NOMO-1 treated with DMSO at 0.1 percent for 48 hours (cell line): ENCODE measurements at regions not wholly inside any gene's neighbourhood (a gene's known extent, or its start where the extent isn't known, plus 50 kb on each side); places are given as distances from the start of the nearest gene placed in this dataset.
"Not testable (repeated sequence)": the region's sequence is repeated elsewhere in the genome, so short reads cannot be mapped to it uniquely, and the experiment has no call there.

Experiments used
- DNase-seq: peaks from one replicate; lab custom pipeline; 2025; ENCODE audit not compliant: unreplicated experiment; lab: John Stamatoyannopoulos, UW

GRCh38 chr1:191305370-191305769, 827.7 kb upstream of the BRINP3 start:
- DNase-seq, result no peak

GRCh38 chr1:191306916-191307315, 829.3 kb upstream of the BRINP3 start:
- no peak for DNase-seq

DNA sequence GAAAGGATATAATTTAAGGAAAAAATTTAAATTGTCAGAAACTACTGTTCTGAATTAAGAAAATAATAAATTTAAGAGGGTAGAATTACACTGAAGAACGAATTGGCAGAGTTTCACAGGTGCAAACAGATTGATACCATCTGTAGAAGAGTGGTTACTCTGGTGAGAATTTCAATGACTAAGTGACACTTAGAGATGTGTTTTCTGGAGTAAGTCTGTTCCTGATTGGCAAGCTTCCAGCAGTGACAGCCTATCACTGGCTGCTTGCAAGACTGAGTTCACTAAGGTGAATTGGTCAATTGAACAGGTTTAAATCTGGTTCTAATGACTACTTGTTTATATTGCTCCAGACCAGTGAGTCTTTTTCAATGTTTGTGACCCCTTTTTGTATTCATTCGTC, 838.2 kb upstream of the RGS18 start:
- DNase-seq, result no peak

- DNase-seq, result no peak
Measured at GRCh38 chr1:191327868-191328267, 830.4 kb upstream of the RGS18 start.

DNA sequence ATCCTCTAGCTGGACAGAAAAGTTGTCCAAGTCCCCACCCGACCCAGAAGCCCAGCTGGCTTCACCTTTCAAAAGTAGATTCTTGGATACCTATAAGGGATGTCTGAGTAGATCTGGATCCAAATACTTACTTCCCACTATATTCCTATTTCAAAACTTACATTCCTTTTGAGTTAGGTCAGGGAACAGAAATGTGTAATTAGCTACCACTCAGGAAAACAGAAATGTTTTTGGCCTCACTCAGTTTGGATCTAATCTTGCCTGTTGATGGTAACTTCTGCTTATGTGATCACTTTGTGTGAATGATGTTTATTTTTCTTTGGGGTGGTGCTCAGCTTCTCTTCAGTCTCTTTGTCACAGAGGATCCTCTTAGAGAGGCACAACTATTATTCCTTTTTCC, 814.4 kb upstream of the RGS18 start:
- DNase-seq, result no peak

DNA sequence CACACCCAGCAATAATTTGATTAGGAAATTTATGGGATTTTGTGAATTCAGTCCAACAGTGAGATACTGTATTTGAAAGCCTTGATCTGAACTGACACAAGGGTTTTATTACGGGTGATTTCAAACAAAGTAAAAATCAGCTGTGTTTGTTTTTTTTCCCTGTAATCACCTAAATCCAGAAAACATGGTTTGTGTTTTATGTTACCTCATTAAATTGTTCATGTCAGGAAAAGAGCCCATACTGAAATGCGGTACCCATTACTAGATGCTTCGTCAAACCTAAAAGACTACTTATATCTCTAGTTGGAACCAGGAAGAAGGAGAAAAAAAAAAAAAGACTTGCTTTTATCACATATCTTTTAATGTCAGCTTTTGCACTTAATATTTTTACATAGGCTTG, 811.9 kb upstream of the RGS18 start:
- no peak for DNase-seq

- no peak for DNase-seq
Measured at GRCh38 chr1:191348328-191348727, 809.9 kb upstream of the RGS18 start.

GRCh38 chr1:191350938-191351337, 807.3 kb upstream of the RGS18 start:
- no peak for DNase-seq

GRCh38 chr1:191358724-191359123, 799.5 kb upstream of the RGS18 start:
- no peak for DNase-seq

DNA sequence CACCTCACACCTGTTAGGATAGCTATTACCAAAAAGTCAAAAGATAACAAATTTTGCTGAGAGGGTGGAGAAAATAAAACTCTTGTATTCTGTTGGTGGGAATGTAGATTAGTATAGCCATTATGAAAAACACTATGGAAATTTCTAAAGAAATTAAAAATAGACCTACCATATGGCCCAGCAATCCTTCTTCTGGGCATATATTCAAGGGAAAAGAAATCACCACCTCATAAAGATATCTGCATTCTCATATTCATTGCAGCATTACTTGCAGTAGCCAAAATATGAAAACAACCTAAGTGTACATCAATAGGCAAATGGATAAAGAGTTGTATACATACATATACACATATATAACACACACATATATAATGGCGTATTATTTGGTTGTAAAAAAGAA, 791.6 kb upstream of the RGS18 start:
- DNase-seq, result no peak

- DNase-seq, result no peak
Measured at GRCh38 chr1:191368891-191369654, 789.2 kb upstream of the RGS18 start.

GRCh38 chr1:191371626-191372025, 786.6 kb upstream of the RGS18 start:
- DNase-seq, result no peak

DNA sequence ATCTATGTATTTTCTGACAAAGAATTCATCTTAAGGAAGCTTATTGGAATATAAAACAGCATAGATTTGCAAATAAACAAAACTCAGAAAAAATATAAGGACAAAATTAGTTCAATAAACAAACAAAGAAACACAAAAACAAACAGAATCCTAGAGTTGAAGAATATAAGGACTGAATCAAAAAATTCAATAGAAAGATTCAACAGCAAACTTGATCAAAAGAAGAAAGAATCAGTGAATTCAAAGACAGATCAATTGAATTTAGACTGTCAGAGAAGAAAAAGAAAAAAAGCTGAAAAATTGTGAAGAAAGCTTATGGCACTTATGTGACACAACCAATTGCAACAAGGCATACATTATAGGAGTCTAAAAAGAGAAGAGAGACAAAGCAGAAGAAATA, 770.0 kb upstream of the RGS18 start:
- DNase-seq, result no peak

DNA sequence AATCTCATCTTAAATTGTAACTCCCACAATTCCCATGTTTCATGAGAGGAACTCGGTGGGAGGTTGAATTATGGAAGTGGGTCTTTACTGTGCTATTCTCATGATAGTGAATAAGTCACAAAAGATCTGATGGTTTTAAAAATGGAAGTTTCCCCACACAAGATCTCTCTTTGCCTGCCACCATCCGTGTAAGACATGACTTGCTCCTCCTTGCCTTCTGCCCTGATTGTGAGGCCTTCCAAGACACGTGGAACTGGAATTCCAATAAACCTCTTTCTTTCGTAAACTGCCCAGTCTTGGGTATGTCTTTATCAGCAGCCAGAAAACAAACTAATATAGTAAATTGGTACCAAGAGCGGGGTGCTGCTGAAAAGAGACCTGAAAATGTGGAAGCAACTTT, 761.6 kb upstream of the RGS18 start:
- no peak for DNase-seq

DNA sequence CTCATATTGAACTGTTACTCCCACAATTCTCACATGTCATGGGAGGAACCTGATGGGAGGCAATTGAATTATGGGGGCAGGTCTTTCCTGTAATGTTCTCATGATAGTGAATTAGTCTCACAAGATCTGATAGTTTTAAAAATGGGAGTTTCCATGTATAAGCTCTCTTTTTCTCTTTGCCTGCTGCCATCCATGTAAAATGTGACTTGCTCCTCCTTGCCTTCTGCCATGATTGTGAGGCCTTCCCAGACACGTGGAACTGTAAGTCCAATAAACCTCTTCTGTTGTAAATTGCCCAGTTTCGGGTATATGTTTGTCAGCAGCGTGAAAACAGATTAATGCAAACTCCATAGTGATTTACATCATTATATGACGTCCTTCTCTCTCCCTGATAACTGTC, 759.7 kb upstream of the RGS18 start:
- no peak for DNase-seq

DNA sequence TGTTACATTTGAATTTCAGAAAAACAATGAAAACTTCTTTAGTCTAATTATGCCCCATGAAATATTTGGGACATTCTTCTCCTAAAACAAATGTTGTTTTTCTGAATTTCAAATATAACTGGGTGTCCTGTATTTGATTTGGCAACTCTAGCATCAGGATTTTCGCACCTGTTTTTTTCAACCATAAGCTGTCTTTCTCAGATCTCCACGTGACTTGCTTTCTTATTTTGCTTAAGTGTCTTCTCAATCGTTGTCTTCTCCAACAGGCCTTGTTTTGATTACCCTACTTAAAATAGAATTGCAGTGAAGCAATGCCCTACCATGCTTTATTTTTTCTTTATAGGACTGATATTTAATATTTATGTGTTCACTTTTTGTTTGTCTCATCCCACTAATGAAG, 752.8 kb upstream of the RGS18 start:
- DNase-seq, result no peak

DNA sequence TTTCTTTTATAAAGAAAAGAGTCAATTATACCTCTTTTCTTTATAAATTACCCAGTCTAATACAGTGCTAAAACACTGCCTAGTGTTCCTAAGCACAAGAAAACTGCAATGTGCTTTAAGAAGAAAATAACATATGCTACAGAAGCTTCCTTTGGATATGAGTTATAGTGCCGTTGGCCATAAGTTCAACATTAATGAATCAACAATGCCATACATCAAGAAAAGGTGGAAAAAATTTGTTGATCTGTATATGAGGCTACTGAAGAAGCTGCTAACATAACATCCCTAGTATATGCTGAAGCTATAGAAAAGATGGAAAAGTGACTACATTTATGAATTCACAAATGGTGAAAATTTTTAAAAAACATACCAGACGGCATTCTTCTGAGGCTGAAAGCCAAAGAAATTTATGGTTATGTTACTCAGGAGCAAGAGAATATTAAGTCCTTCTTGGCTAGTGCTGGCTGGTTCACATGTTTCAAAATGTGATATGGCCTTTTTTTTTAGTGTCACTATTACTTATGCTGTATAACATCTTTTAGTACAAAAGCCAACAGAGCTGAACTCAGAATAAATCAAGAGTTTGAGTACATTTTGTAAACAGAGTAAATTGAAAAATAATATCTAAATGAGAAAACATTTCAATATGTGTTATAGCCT, 743.2 kb upstream of the RGS18 start:
- no peak for DNase-seq

DNA sequence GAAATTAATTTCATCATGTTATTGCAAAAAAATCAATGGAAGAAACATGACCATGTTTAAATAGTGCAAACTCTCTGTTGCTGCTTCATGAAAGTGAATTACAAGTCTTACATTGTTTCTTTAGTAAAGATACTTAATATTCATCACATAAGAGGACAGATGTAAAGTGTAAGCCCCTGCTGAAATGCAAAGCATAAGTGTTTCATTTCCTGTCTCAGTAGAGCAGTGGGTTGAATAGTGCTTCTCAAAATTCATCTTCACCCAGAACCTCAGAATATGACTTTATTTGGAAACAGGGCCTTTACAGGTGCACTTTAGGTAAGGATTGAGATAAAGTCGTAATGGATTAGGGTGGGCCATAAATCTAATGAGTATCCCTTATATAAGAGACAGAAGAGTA, 738.4 kb upstream of the RGS18 start:
- DNase-seq, result no peak

DNA sequence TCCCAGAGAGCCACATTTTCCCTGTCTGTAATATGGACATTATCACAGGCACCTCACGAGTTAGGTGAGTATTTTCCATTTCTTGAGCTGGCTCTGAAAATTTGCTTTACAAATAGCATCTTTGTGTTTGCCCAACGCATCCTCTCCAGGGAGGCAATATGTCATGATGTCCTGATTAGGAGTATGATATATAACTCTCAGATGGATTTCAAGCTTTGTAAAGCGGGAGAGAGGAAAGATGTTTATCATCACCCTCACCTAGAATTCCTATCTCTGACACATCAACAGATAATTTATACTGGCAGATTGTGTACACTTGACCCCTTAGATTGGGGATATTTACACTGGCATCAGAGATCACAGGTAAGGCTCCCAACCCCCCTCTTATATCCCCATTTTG, 730.7 kb upstream of the RGS18 start:
- DNase-seq, result no peak

DNA sequence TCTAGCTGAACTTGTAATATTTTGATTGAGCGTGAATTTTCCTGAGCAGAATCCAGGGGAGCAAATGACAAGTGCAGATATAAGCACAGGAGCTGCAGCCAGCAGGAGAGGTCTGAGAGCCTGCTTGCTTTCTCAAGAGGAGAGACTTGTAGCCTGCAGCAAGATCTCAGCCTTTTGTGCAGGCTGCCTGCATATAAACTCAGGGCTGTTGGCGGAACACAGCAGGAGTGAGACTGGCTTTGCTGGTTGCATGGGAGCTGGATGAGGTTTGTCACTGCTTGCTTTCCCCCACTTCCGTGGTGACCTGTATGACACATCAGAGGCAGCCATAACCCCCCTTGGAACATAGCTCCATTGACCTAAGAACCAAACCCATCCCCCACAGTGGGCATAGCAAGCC, 725.4 kb upstream of the RGS18 start:
- no peak for DNase-seq

DNA sequence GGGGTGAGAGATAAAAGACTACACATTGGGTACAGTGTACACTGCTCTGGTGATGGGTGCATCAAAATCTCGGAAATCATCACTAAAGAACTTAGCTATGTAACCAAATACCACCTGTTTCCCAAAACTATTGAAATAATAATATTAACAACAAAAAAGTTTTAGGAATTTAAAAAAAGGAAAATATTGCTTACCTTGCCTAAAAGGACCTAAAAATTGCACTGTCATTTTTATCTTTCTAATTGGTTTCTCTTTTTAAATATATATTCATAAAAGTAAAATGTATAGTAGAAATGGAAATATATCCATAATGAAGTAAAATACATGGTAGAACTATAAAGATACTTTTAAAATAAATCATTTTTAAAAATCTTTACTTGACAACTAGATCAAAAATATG, 719.3 kb upstream of the RGS18 start:
- DNase-seq, result no peak

- not testable (repeated sequence) for DNase-seq
Measured at GRCh38 chr1:191448279-191448678, 710.0 kb upstream of the RGS18 start.

GRCh38 chr1:191452586-191452985, 705.7 kb upstream of the RGS18 start:
- no peak for DNase-seq
